Heart right ventricle (tissue), 16 donors: ENCODE measurements at regions not wholly inside any gene's neighbourhood (a gene's known extent, or its start where the extent isn't known, plus 50 kb on each side); places are given as distances from the start of the nearest gene placed in this dataset.

Source experiments
- ATAC-seq, 8 donors: fragments of 200-7000 bp; cut with Tn5 transposase; one replicate each; pipeline ENCODE4 v1.9.1; 2020; ENCODE audit warnings: mild to moderate bottlenecking in 8 of 8, moderate library complexity in 8 of 8, moderate number of reproducible peaks in 1 of 8
- DNase-seq, 2 donors: peaks; one replicate each; pipeline ENCODE4 v3.0.0-alpha.2; 2020
- H3K27ac ChIP-seq, 10 donors: fragments of 200-600 bp; sonication (generic) in 2 of 10; one replicate each; pipeline versions ENCODE4 v1.5.0 to v1.8.0; 2020 to 2022; ENCODE audit warnings: mild to moderate bottlenecking in 3 of 10
- H3K27me3 ChIP-seq, 7 donors: fragments of 200-600 bp; one replicate each; pipeline ENCODE4 v1.8.0; 2021 to 2022; ENCODE audit warnings: mild to moderate bottlenecking in 2 of 7
- H3K36me3 ChIP-seq, 9 donors: fragments of 200-600 bp; sonication (generic) in 1 of 9; one replicate each; pipeline versions ENCODE4 v1.5.0 to v1.8.0; 2020 to 2022; ENCODE audit warnings: mild to moderate bottlenecking in 2 of 9
- H3K4me1 ChIP-seq, 9 donors: fragments of 200-600 bp; sonication (generic) in 1 of 9; one replicate each; pipeline versions ENCODE4 v1.5.0 to v1.8.0; 2020 to 2022; ENCODE audit warnings: mild to moderate bottlenecking in 4 of 9
- H3K4me3 ChIP-seq, 10 donors: fragments of 200-600 bp; sonication (generic) in 2 of 10; one replicate each; pipeline versions ENCODE4 v1.5.0 to v1.8.0; 2020 to 2022; ENCODE audit warnings: mild to moderate bottlenecking in 7 of 10, moderate library complexity in 2 of 10
- H3K9me3 ChIP-seq, 11 donors: fragments of 200-600 bp in 10 of 11; sonication (generic) in 2 of 11; one replicate each; pipeline versions ENCODE4 v1.5.0 to v1.8.0; 2013 to 2022; ENCODE audit warnings: mild to moderate bottlenecking in 2 of 11, control low read depth in 1 of 11, moderate library complexity in 1 of 11
- WGBS, 2 donors: extraction: QIAGEN DNeasy Blood & Tissue Kit; methylation state at CpG; one replicate each; pipeline ENCODE4 v1.1.7; 2013; ENCODE audit warnings: inconsistent platforms in 1 of 2; 5-methylcytosine and 5-hydroxymethylcytosine counted together
- intact Hi-C, 10 donors: fragments of 100-400 bp; cut with DNase I; formaldehyde crosslinking; loops; one replicate each; pipeline versions ENCODE4 v1.11.1 to v1.14.2; 2022
- TF ChIP-seq, protein P1 (sequence below), 9 donors: fragments of 200-600 bp; sonication (generic) in 2 of 9; IDR thresholded peaks; one replicate each; pipeline versions ENCODE4 v1.5.0 to v1.8.0; 2021 to 2022; ENCODE audit warnings: antibody characterized with exemption in 9 of 9, mild to moderate bottlenecking in 5 of 9, moderate library complexity in 1 of 9
- donor health status: Arrhythmogenic right ventricular cardiomyopathy.
- donor health status: ischemic (EF 13 %, LVEDD 7.1; RV severe dilation, severe dysfunction).
- donor health status: healthy with polysubstance abuse.
- donor health status: DM: no; HTN: yes; CAD: no.
- donor health status: DM: no; HTN: no; CAD: no.
- donor health status: ischemic (EF 25% LVEDD 6.9; RV normal size, moderate dysfunction).
- donor health status: ischemic (EF 25% LVEDD 5.7; RV mildly dilated, moderate dysfunction).
- donor health status: healthy.
- donor health status: DM: yes; HTN: yes; CAD: no.
- donor health status: Ischemic cardiomyopathy.
- donor health status: ischemic (EF 35%, LVEDD 5.7; RV mildly dilated, moderate dysfunction).
- donor health status: nonischemic (EF 11% LVEDD 7.7; RV severe dilation, severe dysfunction).
- donor health status: DM: yes; HTN: yes; CAD: no.
- donor health status: PGD.
- donor health status: ischemic (EF 29% LVEDD 5.4; RV normal size, mild dysfunction).
- donor health status: nonischemic (EF 23%, LVEDD 6.1; RV moderate dilation, normal function).

DNA sequence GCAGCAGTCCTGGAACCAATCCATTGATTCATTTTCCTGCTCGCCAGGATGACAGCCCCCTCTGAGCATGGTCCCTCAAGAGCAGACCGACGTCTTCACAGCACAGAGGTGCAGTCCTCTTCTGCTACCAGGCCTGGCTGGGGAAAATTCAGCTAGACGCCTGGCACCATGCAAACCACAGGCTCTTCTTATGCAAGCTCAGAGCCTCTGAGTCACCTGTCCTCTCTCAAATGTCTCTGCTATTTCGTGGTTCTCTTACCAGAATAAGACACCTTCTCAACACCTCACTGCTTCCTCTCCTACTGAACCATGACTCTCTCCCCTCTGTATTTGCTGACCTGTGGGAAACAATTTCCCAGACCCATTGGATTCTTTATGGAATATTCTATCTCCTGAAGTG is 79.8 kb upstream of the CYRIA start:
- TF ChIP-seq, protein P1, sequence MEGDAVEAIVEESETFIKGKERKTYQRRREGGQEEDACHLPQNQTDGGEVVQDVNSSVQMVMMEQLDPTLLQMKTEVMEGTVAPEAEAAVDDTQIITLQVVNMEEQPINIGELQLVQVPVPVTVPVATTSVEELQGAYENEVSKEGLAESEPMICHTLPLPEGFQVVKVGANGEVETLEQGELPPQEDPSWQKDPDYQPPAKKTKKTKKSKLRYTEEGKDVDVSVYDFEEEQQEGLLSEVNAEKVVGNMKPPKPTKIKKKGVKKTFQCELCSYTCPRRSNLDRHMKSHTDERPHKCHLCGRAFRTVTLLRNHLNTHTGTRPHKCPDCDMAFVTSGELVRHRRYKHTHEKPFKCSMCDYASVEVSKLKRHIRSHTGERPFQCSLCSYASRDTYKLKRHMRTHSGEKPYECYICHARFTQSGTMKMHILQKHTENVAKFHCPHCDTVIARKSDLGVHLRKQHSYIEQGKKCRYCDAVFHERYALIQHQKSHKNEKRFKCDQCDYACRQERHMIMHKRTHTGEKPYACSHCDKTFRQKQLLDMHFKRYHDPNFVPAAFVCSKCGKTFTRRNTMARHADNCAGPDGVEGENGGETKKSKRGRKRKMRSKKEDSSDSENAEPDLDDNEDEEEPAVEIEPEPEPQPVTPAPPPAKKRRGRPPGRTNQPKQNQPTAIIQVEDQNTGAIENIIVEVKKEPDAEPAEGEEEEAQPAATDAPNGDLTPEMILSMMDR (IDR thresholded peaks at IDR 0.05): no peak
- peaks cover 0 to 3% (median 0%) of the 10 kb centered on the region in 7 donors for H3K27me3 ChIP-seq
- H3K4me3 ChIP-seq: no peak overlapping the region
- H3K9me3 ChIP-seq: no peaks in the 10 kb centered on the region
- intact Hi-C loops: no loop called here
- DNase-seq (no peak), ATAC-seq (no peak)
- H3K27ac ChIP-seq: no peak overlapping the region
- peaks cover 0 to under 1% (median 0%) of the 10 kb centered on the region in 9 donors for H3K4me1 ChIP-seq
- no peaks in the 10 kb centered on the region for H3K36me3 ChIP-seq
- WGBS, 2 donors: 90 to 92% methylated on average over 5 of the region's 5 CpGs

DNA sequence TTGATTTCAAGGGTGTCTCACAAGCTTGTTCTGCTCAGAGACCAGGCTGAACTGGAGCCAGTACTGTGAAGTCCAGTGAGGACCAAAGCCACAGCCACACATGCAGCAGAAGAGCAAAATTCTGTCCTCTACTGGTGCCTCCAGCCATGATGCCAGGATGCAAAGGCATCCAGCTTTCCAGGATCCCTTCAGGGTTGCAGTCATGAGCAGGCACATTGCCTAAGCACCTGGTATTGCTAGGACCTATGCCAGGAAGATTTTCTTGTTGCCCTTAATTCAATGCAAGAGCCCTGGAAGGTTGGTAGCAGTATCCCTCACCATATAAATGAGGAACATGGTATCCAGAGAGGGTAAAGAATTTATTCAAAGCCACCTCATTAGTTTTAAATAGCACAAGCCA is 78.9 kb upstream of the CYRIA start:
- TF ChIP-seq, protein P1 (IDR thresholded peaks at IDR 0.05): no peak
- H3K9me3 ChIP-seq: no peaks in the 10 kb centered on the region

DNA sequence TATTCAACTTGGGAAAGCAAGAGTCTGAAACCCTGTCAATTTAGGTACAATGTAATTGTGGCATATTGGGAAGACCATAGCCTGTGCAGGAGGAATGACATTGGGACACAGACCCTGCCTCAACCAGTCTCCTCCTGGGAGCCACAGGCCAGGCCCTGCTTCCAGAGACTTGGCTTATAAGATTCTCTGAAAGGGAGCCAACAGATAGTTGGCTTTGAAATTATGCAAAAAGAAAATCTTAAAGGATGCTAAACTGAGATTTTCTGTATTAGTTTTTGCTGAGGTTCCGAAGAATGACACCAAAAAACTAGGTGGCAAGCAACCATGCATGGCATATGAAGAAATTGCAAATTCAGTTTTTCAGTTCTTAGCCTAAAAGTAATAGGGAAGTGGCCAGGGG is 76.4 kb upstream of the CYRIA start:
- intact Hi-C loops: no loop called here
- Histone ChIP-seq H3K9me3 (no peaks in the 10 kb centered on the region), H3K27ac (no peak overlapping the region), H3K4me3 (no peak overlapping the region), H3K27me3 (peaks cover 0 to 5% (median 0%) of the 10 kb centered on the region in 7 donors), H3K4me1 (peaks cover 0 to 8% (median 0%) of the 10 kb centered on the region in 9 donors), H3K36me3 (no peaks in the 10 kb centered on the region)
- TF ChIP-seq, protein P1 (IDR thresholded peaks at IDR 0.05): no peak
- DNase-seq (no peak), ATAC-seq (no peak)
- WGBS, 2 donors: 90 to 95% methylated on average over 1 of the region's 1 CpG

More for the DNA sequence above, 78.9 kb upstream of the CYRIA start:
- H3K27me3 ChIP-seq: peaks cover 0 to 3% (median 0%) of the 10 kb centered on the region in 7 donors
- no peak overlapping the region for H3K27ac ChIP-seq
- peaks cover 0 to 8% (median 0%) of the 10 kb centered on the region in 9 donors for H3K4me1 ChIP-seq
- ATAC-seq: no peak
- H3K36me3 ChIP-seq: no peaks in the 10 kb centered on the region
- no peak overlapping the region for H3K4me3 ChIP-seq
- DNase-seq: no peak
- intact Hi-C loops: no loop called here

DNA sequence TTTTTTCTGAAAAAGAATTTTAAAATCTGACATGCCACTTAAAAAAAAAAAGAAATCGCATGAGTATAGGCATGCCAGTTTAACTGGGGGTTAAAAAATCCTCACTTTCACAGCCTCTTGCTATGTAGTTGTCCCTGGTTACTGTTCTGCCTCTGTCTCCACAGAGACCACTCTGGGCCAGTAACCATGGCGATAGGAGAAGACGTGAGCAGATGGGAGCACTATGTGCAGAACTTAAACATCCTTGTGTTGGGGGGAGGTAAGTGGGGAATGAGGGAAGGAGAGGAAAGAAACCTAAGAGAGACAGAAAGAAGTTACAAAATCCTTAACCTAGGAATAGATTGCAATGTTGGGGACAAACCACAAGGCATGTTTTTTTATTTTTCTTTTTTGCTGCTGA is 75.9 kb upstream of the CYRIA start:
- TF ChIP-seq, protein P1 (IDR thresholded peaks at IDR 0.05): no peak
- intact Hi-C loops: no loop called here
- DNase-seq: no peak
- Histone ChIP-seq H3K27ac (no peak overlapping the region), H3K27me3 (peaks cover 0 to 5% (median 0%) of the 10 kb centered on the region in 7 donors), H3K4me1 (peaks cover 0 to 8% (median 0%) of the 10 kb centered on the region in 9 donors), H3K4me3 (no peak overlapping the region), H3K9me3 (no peaks in the 10 kb centered on the region), H3K36me3 (no peaks in the 10 kb centered on the region)
- ATAC-seq: no peak
- WGBS, 2 donors: 72 to 81% methylated on average over 3 of the region's 3 CpGs
